A549 (cell line): ENCODE measurements at regions not wholly inside any gene's neighbourhood (a gene's known extent, or its start where the extent isn't known, plus 50 kb on each side); places are given as distances from the start of the nearest gene placed in this dataset.

Experiments used
- CBX8 ChIP-seq: fragments of 200-600 bp; sonication (generic); IDR thresholded peaks from 2 replicates; pipeline ENCODE4 v1.6.1; 2016
- ESRRA ChIP-seq: fragments of 150-350 bp; IDR thresholded peaks from 2 replicates; pipeline ENCODE4 v1.6.1; 2014; ENCODE audit warnings: mild to moderate bottlenecking, low read length, borderline replicate concordance
- HOXA7 ChIP-seq: fragments of 250-450 bp; sonication (Bioruptor Pico); IDR thresholded peaks from 2 replicates; pipeline ENCODE4 v1.5.0; 2020; ENCODE audit warnings: mild to moderate bottlenecking, moderate library complexity
- MAZ ChIP-seq: fragments of 150-350 bp; IDR thresholded peaks from 2 replicates; pipeline ENCODE4 v1.6.1; 2014; ENCODE audit warnings: antibody characterized with exemption, low read depth, low read length, borderline replicate concordance
- MYC ChIP-seq: IDR thresholded peaks from 2 replicates; pipeline ENCODE4 v1.6.1; 2012; ENCODE audit warnings: mild to moderate bottlenecking, inconsistent platforms, low read length, improper control_type of control experiment, borderline replicate concordance
- PHF8 ChIP-seq: fragments of 200-600 bp; sonication (generic); IDR thresholded peaks from 2 replicates; pipeline ENCODE4 v1.6.1; 2016; ENCODE audit warnings: low read depth, mild to moderate bottlenecking, antibody characterized with exemption, moderate library complexity, borderline replicate concordance
- POLR2A ChIP-seq: IDR thresholded peaks from 2 replicates; pipeline ENCODE4 v1.6.1; 2012; ENCODE audit warnings: mild to moderate bottlenecking, low read length
- RNF2 ChIP-seq: fragments of 200-600 bp; sonication (generic); IDR thresholded peaks from 2 replicates; pipeline ENCODE4 v1.6.1; 2016; ENCODE audit warnings: low read depth, mild to moderate bottlenecking, antibody characterized with exemption, moderate library complexity, borderline replicate concordance
- TF ChIP-seq, protein P1 (sequence below): fragments of >200 bp; sonication (Bioruptor Twin); formaldehyde crosslinking; IDR thresholded peaks from 3 replicates; pipeline ENCODE4 v1.5.1; 2016
- TF ChIP-seq, protein P2 (sequence below): fragments of 450-650 bp; IDR thresholded peaks from 2 replicates; pipeline ENCODE4 v1.6.1; 2014; ENCODE audit warnings: antibody characterized with exemption

DNA sequence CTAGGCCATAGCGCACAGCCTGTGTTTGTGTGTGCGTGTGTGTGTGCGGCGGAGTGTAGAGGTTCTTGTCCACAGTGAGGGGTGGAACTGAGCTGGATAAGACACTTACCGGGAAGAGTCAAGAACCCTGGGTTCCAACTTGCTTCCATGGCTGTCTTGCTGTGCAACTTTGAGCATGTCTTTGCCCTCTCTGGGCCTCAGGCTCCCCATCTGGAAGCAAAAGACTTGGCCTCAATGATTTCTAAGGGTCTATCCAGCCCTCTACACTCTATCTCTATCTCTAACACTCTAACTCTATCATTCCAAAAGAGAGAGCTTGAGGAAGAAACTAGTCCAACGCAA lies 121.3 kb upstream of the PJA1 start:
- TF ChIP-seq, protein P1, sequence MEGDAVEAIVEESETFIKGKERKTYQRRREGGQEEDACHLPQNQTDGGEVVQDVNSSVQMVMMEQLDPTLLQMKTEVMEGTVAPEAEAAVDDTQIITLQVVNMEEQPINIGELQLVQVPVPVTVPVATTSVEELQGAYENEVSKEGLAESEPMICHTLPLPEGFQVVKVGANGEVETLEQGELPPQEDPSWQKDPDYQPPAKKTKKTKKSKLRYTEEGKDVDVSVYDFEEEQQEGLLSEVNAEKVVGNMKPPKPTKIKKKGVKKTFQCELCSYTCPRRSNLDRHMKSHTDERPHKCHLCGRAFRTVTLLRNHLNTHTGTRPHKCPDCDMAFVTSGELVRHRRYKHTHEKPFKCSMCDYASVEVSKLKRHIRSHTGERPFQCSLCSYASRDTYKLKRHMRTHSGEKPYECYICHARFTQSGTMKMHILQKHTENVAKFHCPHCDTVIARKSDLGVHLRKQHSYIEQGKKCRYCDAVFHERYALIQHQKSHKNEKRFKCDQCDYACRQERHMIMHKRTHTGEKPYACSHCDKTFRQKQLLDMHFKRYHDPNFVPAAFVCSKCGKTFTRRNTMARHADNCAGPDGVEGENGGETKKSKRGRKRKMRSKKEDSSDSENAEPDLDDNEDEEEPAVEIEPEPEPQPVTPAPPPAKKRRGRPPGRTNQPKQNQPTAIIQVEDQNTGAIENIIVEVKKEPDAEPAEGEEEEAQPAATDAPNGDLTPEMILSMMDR: no peak
- TF ChIP-seq MAZ (no peak), PHF8 (no peak), RNF2 (no peak), CBX8 (no peak), MYC (no peak), ESRRA (no peak), HOXA7 (CRISPR knock-in tag) (no peak), POLR2A (no peak)
- TF ChIP-seq, protein P2, sequence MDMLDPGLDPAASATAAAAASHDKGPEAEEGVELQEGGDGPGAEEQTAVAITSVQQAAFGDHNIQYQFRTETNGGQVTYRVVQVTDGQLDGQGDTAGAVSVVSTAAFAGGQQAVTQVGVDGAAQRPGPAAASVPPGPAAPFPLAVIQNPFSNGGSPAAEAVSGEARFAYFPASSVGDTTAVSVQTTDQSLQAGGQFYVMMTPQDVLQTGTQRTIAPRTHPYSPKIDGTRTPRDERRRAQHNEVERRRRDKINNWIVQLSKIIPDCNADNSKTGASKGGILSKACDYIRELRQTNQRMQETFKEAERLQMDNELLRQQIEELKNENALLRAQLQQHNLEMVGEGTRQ: no peak
